ENCODE measurements at regions not wholly inside any gene's neighbourhood (a gene's known extent, or its start where the extent isn't known, plus 50 kb on each side); places are given as distances from the start of the nearest gene placed in this dataset.

DNA sequence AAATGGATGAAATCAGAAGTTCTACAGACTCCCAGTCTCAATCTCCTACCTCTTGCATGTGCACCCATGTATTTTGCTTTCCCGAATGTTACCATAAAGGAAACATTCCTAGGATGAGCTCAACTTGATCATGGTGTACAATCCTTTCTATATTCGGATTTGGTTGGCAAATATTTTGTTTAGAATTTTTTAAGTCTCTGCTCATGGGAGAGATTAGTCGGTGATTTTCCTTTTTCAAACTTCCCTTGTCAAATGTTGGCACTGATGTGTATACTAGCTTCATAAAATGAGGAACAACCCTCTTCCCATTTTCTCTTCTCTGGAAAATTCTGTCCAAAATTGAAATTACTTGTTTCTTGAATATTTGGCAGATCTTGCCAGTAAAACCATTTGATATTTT, 317.6 kb upstream of the RASGRP1 start:
- DNase-seq (ENCODE audit: low spot score) = no peak
- H3K27ac ChIP-seq = no peak overlapping the region
- ChIA-PET POLR2A (ENCODE audit: low non-redundant PET) (no interaction called here), CTCF (no interaction called here)
- TF ChIP-seq, protein P1, sequence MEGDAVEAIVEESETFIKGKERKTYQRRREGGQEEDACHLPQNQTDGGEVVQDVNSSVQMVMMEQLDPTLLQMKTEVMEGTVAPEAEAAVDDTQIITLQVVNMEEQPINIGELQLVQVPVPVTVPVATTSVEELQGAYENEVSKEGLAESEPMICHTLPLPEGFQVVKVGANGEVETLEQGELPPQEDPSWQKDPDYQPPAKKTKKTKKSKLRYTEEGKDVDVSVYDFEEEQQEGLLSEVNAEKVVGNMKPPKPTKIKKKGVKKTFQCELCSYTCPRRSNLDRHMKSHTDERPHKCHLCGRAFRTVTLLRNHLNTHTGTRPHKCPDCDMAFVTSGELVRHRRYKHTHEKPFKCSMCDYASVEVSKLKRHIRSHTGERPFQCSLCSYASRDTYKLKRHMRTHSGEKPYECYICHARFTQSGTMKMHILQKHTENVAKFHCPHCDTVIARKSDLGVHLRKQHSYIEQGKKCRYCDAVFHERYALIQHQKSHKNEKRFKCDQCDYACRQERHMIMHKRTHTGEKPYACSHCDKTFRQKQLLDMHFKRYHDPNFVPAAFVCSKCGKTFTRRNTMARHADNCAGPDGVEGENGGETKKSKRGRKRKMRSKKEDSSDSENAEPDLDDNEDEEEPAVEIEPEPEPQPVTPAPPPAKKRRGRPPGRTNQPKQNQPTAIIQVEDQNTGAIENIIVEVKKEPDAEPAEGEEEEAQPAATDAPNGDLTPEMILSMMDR (conservative IDR thresholded peaks at IDR 0.05; ENCODE audit: low read depth) = no peak

DNA sequence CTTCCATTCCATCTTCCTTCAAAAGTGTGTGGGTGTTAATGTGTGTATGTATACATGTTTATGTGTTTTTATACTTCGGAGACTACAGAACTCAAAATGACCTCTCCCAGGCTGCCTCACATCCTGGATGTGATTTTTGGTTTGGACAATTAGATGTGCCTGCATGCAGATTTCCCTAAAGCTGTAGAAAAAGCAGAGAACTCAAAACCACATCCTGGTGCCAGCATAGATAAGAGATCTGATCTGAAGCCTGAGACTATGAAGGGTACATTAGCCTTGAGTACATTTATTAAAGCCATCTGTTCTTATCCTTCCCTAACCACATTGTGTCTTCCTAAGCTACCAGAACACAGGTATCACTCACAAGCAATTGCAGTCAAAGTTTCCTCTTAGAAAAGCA, 319.4 kb upstream of the RASGRP1 start:
- no peak for DNase-seq (ENCODE audit: low spot score)
- ChIA-PET POLR2A (ENCODE audit: low non-redundant PET) (no interaction called here), CTCF (no interaction called here)
- no peak overlapping the region for H3K27ac ChIP-seq
- TF ChIP-seq, protein P1 (conservative IDR thresholded peaks at IDR 0.05; ENCODE audit: low read depth) = no peak

DNA sequence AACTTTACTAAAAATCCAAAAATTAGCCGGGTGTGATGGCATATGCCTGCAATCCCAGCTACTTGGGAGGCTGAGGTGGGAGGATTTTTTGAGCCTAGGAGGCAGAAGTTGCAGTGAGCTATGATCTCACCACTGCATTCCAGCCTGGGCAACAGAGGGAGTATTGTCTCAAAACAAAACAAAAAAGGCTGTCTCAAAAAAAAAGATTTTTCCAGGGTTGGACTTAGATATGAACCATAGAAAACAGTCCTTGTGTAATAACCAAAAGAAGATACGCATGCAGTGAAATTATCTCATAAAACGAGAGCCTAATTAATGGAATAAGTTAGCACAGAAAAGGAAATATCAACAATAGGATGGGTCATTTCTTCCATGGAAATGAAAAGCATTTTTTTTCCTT, 320.4 kb upstream of the RASGRP1 start:
- no peak for DNase-seq (ENCODE audit: low spot score)
- TF ChIP-seq, protein P1 (conservative IDR thresholded peaks at IDR 0.05; ENCODE audit: low read depth) = no peak
- CTCF ChIA-PET = interaction anchor here (1.0 kb wide), 1 partner anchor 12 kb away, joined by 3 read pairs; no protein-coding TSS in a partner anchor

DNA sequence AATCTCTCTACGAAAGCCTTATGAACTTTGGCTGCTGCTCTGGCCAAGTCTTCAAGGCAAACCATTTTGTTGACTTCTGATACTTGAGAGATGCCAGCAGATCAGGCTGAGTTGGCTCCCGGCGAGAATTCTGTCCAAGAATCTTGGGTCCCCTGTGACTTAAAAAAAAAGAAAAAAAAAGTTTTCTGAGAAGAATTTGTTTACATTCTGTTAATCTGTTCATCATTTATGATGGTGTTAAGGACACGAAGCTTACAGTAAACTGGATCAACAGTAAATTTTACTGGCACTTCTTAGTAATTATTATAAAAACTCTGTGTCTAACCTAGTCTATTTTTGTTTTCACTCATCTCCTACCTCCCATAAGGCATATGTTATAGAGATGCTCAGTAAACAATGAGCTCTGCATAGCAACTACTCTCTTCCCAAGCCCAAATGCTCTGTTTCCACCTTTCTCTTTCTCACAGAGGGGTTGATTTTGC, 320.9 kb upstream of the RASGRP1 start:
- no peak for DNase-seq (ENCODE audit: low spot score)
- ChIA-PET CTCF (interaction anchor here (1.0 kb wide), 1 partner anchor 12 kb away, joined by 3 read pairs; no protein-coding TSS in a partner anchor), POLR2A (ENCODE audit: low non-redundant PET) (no interaction called here)
- no peak overlapping the region for H3K27ac ChIP-seq
- TF ChIP-seq, protein P1 (conservative IDR thresholded peaks at IDR 0.05; ENCODE audit: low read depth) = no peak

More for the DNA sequence above, 320.4 kb upstream of the RASGRP1 start:
- no peak overlapping the region for H3K27ac ChIP-seq
- POLR2A ChIA-PET (ENCODE audit: low non-redundant PET) = no interaction called here

DNA sequence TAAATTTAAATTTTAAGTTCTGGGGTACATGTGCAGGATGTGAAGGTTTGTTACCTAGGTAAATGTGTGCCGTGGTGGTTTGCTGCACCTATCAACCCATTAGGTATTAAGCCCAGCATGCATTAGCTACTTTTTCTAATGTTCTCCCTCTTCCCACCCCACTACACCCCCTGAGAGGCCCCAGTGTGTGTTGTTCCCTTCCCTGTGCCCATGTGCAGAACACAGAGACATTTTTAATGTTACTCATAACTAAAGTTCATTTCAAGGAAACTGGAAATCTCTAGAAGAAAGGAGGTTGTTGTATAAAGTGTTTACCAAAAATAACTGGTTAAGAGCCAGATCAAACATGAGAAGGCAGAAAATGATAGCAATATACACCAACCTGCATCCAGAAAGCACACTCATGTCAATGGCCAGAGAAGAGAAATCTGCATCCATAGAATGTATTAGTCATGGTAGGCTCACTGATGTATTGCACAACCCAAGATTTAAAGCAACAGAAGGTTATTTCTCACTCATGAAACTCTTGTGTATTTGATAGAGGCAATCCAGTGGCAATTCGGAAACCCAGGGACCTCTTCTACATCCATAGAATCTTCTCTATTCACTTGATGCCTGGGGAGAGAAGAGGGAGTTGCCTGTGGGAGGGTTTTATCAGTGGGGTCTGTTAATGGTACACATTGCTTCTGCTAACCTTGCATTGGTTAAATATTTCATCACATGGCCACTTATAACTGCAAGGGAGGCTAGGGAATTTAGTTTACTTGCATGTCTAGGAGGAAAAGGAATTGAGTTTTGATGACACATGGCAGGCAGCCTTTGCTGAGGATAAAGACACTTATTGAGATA, 321.9 kb upstream of the RASGRP1 start:
- DNase-seq (ENCODE audit: low spot score) = peak; percentile 78
- ChIA-PET POLR2A (ENCODE audit: low non-redundant PET) (no interaction called here), CTCF (no interaction called here)
- TF ChIP-seq, protein P1 (conservative IDR thresholded peaks at IDR 0.05; ENCODE audit: low read depth) = no peak
- no peak overlapping the region for H3K27ac ChIP-seq

DNA sequence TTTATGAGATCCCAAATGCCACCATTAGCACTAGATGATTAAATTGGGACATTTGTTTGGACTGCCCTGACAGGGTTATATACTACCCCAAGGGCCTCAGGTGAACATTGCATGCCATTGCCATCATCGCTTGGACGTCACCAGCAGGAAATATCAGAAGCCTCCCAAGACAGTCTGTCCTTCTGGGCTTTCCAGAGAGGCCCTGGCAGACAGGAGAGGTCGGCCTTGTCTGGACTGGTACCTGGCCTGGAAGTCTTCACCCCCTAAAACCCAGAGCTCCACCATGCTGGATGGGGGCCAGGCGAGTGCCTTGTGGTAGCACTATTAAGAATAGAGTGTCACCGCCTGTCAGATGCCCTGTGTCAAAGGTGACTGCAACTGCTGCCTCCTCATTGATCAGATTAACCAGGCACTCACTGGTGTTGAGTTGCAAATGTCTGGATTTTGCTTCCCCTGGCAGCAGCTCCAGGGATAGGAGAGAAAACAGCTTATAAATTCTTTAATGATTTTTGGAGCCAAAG, 324.1 kb upstream of the RASGRP1 start:
- ChIA-PET POLR2A (ENCODE audit: low non-redundant PET) (no interaction called here), CTCF (no interaction called here)
- TF ChIP-seq, protein P1 (conservative IDR thresholded peaks at IDR 0.05; ENCODE audit: low read depth) = no peak
- H3K27ac ChIP-seq = no peak overlapping the region
- DNase-seq (ENCODE audit: low spot score) = no peak

Measured in RWPE1 (cell line).